ENCODE measurements at regions not wholly inside any gene's neighbourhood (a gene's known extent, or its start where the extent isn't known, plus 50 kb on each side); places are given as distances from the start of the nearest gene placed in this dataset.

DNA sequence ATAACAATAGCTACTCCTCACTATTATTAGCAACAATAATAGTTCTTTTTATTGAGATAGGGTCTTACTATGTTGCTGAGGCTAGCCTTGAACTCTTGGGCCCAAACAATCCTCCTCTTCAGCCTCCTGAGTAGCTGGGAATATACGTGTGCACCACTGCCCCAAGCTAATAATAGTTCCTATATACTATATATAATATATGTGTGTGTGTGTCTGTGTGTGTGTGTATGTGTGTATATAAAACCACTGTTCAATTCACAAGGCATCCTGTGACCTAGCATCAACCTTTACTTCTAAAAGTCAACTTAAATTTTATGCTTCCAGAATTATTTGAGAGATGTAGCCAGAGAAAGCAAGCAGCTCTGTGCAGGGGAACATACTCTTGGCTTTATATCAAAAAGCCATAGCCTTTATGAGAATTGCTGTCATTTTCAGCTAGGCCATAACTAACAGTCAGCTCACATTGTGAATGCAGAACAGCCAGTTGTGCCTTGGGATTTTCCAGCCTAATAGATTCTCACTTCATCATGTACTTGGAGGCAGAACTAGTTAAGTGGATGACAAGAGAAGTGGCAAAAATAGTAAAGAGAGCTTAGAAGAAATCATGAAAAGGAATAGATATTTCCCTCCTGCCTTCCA, 665.5 kb downstream of the NYAP2 start:
- H3K4me3 ChIP-seq, result no peak overlapping the region
- H3K4me2 ChIP-seq (ENCODE audit: unreplicated experiment), result no peak overlapping the region
- peaks cover 3% of the 10 kb centered on the region; the same call in 1 of the 2 replicates for H3F3A ChIP-seq (ENCODE audit: insufficient read depth)
- H3K4me1 ChIP-seq (ENCODE audit: insufficient read depth), result peaks cover 8% of the 10 kb centered on the region
- H3K27ac ChIP-seq, result no peak overlapping the region
- no peaks in the 10 kb centered on the region for H3K9me3 ChIP-seq (ENCODE audit: low read depth)
- no peaks in the 10 kb centered on the region for H3K79me2 ChIP-seq (ENCODE audit: insufficient read depth)
- TF ChIP-seq EZH2phosphoT487 (IDR thresholded peaks at IDR 0.05; ENCODE audit: insufficient read depth, low read depth) (no peak), EZH2 (IDR thresholded peaks at IDR 0.05; ENCODE audit: insufficient read depth, poor library complexity, severe bottlenecking) (no peak)
- H3K27me3 ChIP-seq (replicated peaks; ENCODE audit: insufficient read depth), result no peaks in the 10 kb centered on the region
- H4K20me1 ChIP-seq (ENCODE audit: insufficient read depth), result no peaks in the 10 kb centered on the region
- H3K9ac ChIP-seq, result no peak overlapping the region
- 91 to 100% methylated on average over 1 of the region's 1 CpG for WGBS, 2 experiments (ENCODE audit: low coverage in 1 of 2, low lambda C conversion rate in 2 of 2, missing lambda C conversion rate in 2 of 2)
- no peak overlapping the region for H2AFZ ChIP-seq
- H3K36me3 ChIP-seq (ENCODE audit: low read depth), result no peaks in the 10 kb centered on the region
- in situ Hi-C loops (cut with MboI), result no loop called here
- no peak for DNase-seq
- H3K9me2 ChIP-seq (ENCODE audit: insufficient read depth), result no peaks in the 10 kb centered on the region

- Histone ChIP-seq H3K4me1 (ENCODE audit: insufficient read depth) (peaks cover 8% of the 10 kb centered on the region), H3F3A (ENCODE audit: insufficient read depth) (peaks cover 3% of the 10 kb centered on the region; the same call in 1 of the 2 replicates), H4K20me1 (ENCODE audit: insufficient read depth) (no peaks in the 10 kb centered on the region), H3K36me3 (ENCODE audit: low read depth) (no peaks in the 10 kb centered on the region), H3K9ac (no peak overlapping the region), H3K9me2 (ENCODE audit: insufficient read depth) (no peaks in the 10 kb centered on the region), H3K4me2 (ENCODE audit: unreplicated experiment) (peak overlapping the region; percentile 8), H3K27me3 (replicated peaks; ENCODE audit: insufficient read depth) (no peaks in the 10 kb centered on the region), H3K27ac (no peak overlapping the region), H3K79me2 (ENCODE audit: insufficient read depth) (no peaks in the 10 kb centered on the region), H3K9me3 (ENCODE audit: low read depth) (no peaks in the 10 kb centered on the region), H2AFZ (no peak overlapping the region), H3K4me3 (no peak overlapping the region)
- TF ChIP-seq EZH2phosphoT487 (IDR thresholded peaks at IDR 0.05; ENCODE audit: insufficient read depth, low read depth) (no peak), EZH2 (IDR thresholded peaks at IDR 0.05; ENCODE audit: insufficient read depth, poor library complexity, severe bottlenecking) (no peak)
- in situ Hi-C loops (cut with MboI), result no loop called here
- 70 to 74% methylated on average over 4 of the region's 4 CpGs for whole genome bisulfite sequencing, 2 experiments (ENCODE audit: low coverage in 1 of 2, low lambda C conversion rate in 2 of 2, missing lambda C conversion rate in 2 of 2)
- DNase-seq, result peak; percentile 76
Measured at GRCh38 chr2:226063704-226064440, 664.4 kb downstream of the NYAP2 start.

- Histone ChIP-seq H3K36me3 (ENCODE audit: low read depth) (no peaks in the 10 kb centered on the region), H3K9ac (no peak overlapping the region), H3K9me3 (ENCODE audit: low read depth) (no peaks in the 10 kb centered on the region), H2AFZ (no peak overlapping the region), H3K27me3 (replicated peaks; ENCODE audit: insufficient read depth) (no peaks in the 10 kb centered on the region), H3K4me2 (ENCODE audit: unreplicated experiment) (no peak overlapping the region), H3K27ac (no peak overlapping the region), H3F3A (ENCODE audit: insufficient read depth) (peaks cover 3% of the 10 kb centered on the region; the same call in 1 of the 2 replicates), H3K4me3 (no peak overlapping the region), H3K4me1 (ENCODE audit: insufficient read depth) (peaks cover 8% of the 10 kb centered on the region), H3K79me2 (ENCODE audit: insufficient read depth) (no peaks in the 10 kb centered on the region), H4K20me1 (ENCODE audit: insufficient read depth) (no peaks in the 10 kb centered on the region), H3K9me2 (ENCODE audit: insufficient read depth) (no peaks in the 10 kb centered on the region)
- in situ Hi-C loops (cut with MboI), result no loop called here
- TF ChIP-seq EZH2 (IDR thresholded peaks at IDR 0.05; ENCODE audit: insufficient read depth, poor library complexity, severe bottlenecking) (no peak), EZH2phosphoT487 (IDR thresholded peaks at IDR 0.05; ENCODE audit: insufficient read depth, low read depth) (no peak)
- DNase-seq, result no peak
- WGBS, 2 experiments (ENCODE audit: low coverage in 1 of 2, low lambda C conversion rate in 2 of 2, missing lambda C conversion rate in 2 of 2), result 76 to 77% methylated on average over 3 of the region's 3 CpGs
Measured at GRCh38 chr2:226059961-226060627, 660.6 kb downstream of the NYAP2 start.

DNA sequence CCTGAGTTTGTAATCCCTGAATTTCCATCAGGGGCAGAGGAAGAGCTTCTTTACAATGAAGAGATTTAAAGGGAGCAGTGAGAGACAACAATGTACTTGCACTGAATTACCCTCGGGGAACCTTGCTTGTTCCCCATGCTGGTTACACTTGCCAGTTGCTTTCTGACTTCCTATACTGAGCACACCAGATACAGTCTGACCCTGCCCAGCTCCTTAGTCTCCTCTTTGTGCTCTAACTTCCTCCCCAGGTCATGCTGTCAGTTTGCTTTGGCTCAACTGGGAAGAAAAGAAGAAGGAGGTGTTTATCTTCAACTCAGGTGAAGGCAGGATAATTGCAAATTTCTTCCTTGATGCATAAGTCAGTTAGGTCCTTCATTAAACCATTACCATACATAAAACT, 658.4 kb downstream of the NYAP2 start:
- Histone ChIP-seq H3K4me2 (ENCODE audit: unreplicated experiment) (no peak overlapping the region), H3K4me1 (ENCODE audit: insufficient read depth) (no peaks in the 10 kb centered on the region), H3K4me3 (no peak overlapping the region), H3K27ac (no peak overlapping the region), H2AFZ (no peak overlapping the region), H3K36me3 (ENCODE audit: low read depth) (no peaks in the 10 kb centered on the region), H3F3A (ENCODE audit: insufficient read depth) (peaks cover 1% of the 10 kb centered on the region; the same call in 1 of the 2 replicates), H3K9ac (no peak overlapping the region), H3K79me2 (ENCODE audit: insufficient read depth) (no peaks in the 10 kb centered on the region), H3K27me3 (replicated peaks; ENCODE audit: insufficient read depth) (no peaks in the 10 kb centered on the region), H4K20me1 (ENCODE audit: insufficient read depth) (no peaks in the 10 kb centered on the region), H3K9me3 (ENCODE audit: low read depth) (no peaks in the 10 kb centered on the region), H3K9me2 (ENCODE audit: insufficient read depth) (no peaks in the 10 kb centered on the region)
- WGBS, 2 experiments (ENCODE audit: low coverage in 1 of 2, low lambda C conversion rate in 2 of 2, missing lambda C conversion rate in 2 of 2), result 20 to 25% methylated on average over 1 of the region's 1 CpG
- no peak for DNase-seq
- in situ Hi-C loops (cut with MboI), result no loop called here
- TF ChIP-seq EZH2 (IDR thresholded peaks at IDR 0.05; ENCODE audit: insufficient read depth, poor library complexity, severe bottlenecking) (no peak), EZH2phosphoT487 (IDR thresholded peaks at IDR 0.05; ENCODE audit: insufficient read depth, low read depth) (no peak)

Measured in GM23248 (cell line).